ENCODE measurements at regions not wholly inside any gene's neighbourhood (a gene's known extent, or its start where the extent isn't known, plus 50 kb on each side); places are given as distances from the start of the nearest gene placed in this dataset.

DNA sequence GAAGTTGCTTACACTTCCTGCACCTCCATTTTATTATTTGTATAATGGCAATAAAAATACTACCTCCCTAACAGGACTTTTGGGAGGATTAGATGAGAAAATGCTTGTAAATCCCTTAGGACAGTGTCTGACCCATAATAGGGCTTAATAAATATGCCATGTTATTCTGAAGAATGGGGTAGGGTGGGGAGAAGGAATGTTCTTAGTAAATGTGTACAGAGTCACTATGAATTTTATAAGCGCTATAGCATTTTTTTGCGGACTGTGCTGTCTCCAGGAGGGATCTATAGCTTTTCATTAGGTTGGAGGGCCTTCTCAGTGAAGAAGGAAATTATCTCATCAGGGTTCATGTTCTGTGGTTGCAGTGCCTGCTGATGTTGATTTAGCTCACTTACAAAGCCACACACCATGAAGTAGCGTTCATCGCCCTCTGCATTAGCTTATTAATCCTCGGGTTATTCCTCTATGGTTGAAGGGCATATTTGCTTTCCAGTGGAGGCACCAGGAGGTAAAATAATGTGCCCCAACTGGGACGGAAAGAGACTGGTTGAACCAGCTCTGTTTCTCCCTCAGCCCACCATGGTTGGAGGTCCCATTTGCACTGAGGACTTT is 497.1 kb downstream of the ARHGEF28 start:
- Histone ChIP-seq H3K27me3 (ENCODE audit: control insufficient read depth, insufficient read depth, low read length) (no peaks in the 10 kb centered on the region), H3K4me3 (ENCODE audit: low read depth, low read length) (no peak overlapping the region), H3K36me3 (ENCODE audit: control insufficient read depth, insufficient read depth, low read length) (no peaks in the 10 kb centered on the region)
- DNase-seq (ENCODE audit: low read depth): no peak
- TF ChIP-seq, protein P1, sequence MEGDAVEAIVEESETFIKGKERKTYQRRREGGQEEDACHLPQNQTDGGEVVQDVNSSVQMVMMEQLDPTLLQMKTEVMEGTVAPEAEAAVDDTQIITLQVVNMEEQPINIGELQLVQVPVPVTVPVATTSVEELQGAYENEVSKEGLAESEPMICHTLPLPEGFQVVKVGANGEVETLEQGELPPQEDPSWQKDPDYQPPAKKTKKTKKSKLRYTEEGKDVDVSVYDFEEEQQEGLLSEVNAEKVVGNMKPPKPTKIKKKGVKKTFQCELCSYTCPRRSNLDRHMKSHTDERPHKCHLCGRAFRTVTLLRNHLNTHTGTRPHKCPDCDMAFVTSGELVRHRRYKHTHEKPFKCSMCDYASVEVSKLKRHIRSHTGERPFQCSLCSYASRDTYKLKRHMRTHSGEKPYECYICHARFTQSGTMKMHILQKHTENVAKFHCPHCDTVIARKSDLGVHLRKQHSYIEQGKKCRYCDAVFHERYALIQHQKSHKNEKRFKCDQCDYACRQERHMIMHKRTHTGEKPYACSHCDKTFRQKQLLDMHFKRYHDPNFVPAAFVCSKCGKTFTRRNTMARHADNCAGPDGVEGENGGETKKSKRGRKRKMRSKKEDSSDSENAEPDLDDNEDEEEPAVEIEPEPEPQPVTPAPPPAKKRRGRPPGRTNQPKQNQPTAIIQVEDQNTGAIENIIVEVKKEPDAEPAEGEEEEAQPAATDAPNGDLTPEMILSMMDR (IDR thresholded peaks at IDR 0.05; ENCODE audit: insufficient read depth, low read length, poor library complexity, severe bottlenecking): no peak

DNA sequence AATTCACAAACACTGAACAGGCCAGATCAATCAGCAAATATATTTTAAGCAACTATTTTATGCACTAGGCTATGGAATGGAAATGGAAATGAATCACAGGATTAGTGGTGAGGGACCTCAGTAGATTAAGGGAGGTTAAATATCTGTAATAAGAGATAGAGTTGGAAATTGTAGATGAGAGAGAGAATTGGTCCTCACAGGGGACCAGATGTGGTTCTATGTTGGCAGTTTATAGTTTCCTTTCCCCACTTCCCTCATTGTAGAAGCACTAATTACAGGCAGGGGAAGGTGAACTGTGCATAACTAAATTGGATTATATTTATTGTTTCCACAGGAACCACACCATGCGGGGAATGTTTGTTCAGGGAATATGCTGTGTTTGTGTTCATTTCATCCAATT is 496.2 kb downstream of the ARHGEF28 start:
- H3K4me3 ChIP-seq (ENCODE audit: low read depth, low read length): no peak overlapping the region
- H3K36me3 ChIP-seq (ENCODE audit: control insufficient read depth, insufficient read depth, low read length): no peaks in the 10 kb centered on the region
- TF ChIP-seq, protein P1 (IDR thresholded peaks at IDR 0.05; ENCODE audit: insufficient read depth, low read length, poor library complexity, severe bottlenecking): no peak
- DNase-seq (ENCODE audit: low read depth): no peak
- no peaks in the 10 kb centered on the region for H3K27me3 ChIP-seq (ENCODE audit: control insufficient read depth, insufficient read depth, low read length)

DNA sequence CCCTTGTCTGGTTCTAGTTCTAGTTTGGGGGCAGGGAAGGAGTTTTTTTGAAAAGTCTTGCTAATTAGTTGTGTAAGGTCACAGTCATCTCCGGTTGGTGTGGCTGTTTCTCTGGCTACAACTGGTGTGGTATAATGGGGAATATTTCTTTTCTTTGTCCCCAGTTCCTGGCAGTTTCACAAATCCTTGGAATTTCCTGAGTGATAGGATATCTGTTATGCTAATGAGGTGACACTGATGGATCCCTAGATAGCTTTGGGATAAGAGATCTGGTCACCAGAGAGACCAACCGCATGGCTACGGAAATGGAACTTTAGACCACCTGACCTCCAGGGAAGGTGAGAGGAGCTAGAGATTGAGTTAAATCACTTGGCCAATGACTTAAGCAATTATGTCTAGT is 494.6 kb downstream of the ARHGEF28 start:
- Histone ChIP-seq H3K27me3 (ENCODE audit: control insufficient read depth, insufficient read depth, low read length) (no peaks in the 10 kb centered on the region), H3K4me3 (ENCODE audit: low read depth, low read length) (no peak overlapping the region), H3K36me3 (ENCODE audit: control insufficient read depth, insufficient read depth, low read length) (no peaks in the 10 kb centered on the region)
- no peak for DNase-seq (ENCODE audit: low read depth)
- TF ChIP-seq, protein P1 (IDR thresholded peaks at IDR 0.05; ENCODE audit: insufficient read depth, low read length, poor library complexity, severe bottlenecking): no peak

DNA sequence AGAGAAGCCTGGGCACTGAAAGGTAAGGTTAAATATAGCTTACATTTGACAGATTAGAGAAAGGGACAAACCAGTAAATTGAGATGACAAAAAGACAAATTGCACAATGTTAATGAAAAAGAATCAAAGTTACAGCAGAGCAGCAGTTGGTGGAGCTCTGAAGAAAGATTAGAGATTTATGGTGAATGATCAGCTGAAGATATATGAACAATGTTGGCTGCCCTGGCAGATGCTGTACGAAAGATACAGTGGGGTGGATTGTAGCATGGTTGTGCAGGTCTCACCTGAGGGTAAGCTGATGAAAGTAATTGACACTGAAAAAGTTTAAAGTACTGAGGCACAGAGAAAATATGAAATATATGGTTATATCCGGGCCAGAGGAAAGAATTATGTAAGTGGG is 492.1 kb downstream of the ARHGEF28 start:
- TF ChIP-seq, protein P1 (IDR thresholded peaks at IDR 0.05; ENCODE audit: insufficient read depth, low read length, poor library complexity, severe bottlenecking): no peak
- DNase-seq (ENCODE audit: low read depth): no peak
- H3K36me3 ChIP-seq (ENCODE audit: control insufficient read depth, insufficient read depth, low read length): no peaks in the 10 kb centered on the region
- H3K4me3 ChIP-seq (ENCODE audit: low read depth, low read length): no peak overlapping the region
- no peaks in the 10 kb centered on the region for H3K27me3 ChIP-seq (ENCODE audit: control insufficient read depth, insufficient read depth, low read length)

DNA sequence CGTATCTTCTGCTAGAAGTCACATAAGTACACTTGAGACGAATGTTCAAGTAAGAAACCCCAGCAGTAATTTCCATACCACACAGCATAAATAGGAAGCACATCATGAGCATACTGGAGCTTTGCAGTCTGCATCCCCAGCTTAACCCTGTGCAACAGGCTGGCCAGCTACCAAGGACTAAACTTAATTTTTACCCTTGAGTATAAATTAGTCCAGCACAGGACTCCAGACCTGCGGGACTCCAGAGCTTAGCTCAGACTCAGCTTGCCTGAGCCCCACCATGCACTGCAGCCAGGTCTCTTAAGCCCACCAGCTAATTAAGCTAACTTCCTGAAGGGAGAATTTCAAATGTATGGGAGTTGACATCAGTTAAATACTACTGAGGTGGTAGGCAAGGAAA is 491.0 kb downstream of the ARHGEF28 start:
- TF ChIP-seq, protein P1 (IDR thresholded peaks at IDR 0.05; ENCODE audit: insufficient read depth, low read length, poor library complexity, severe bottlenecking): no peak
- Histone ChIP-seq H3K4me3 (ENCODE audit: low read depth, low read length) (no peak overlapping the region), H3K36me3 (ENCODE audit: control insufficient read depth, insufficient read depth, low read length) (no peaks in the 10 kb centered on the region), H3K27me3 (ENCODE audit: control insufficient read depth, insufficient read depth, low read length) (no peaks in the 10 kb centered on the region)
- DNase-seq (ENCODE audit: low read depth): no peak

DNA sequence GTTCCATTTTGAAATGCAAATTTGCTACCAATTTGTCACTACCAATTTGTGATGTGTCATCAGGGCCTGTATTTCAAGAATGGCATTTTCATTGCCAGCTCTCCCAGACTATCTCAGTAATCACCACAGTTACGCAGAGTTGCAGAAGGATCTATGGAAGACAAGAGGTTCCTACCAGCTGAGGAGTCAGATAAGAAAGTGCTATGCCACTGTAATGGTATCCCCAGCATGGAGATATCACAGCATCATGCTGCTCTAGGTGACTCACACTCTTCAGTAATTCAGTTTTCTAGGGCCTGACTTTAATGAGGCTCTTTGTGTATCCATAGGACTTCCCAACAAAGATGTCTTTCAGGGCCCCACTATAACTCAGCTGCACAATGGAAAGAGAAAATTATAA is 490.3 kb downstream of the ARHGEF28 start:
- no peaks in the 10 kb centered on the region for H3K36me3 ChIP-seq (ENCODE audit: control insufficient read depth, insufficient read depth, low read length)
- no peak for DNase-seq (ENCODE audit: low read depth)
- H3K4me3 ChIP-seq (ENCODE audit: low read depth, low read length): no peak overlapping the region
- TF ChIP-seq, protein P1 (IDR thresholded peaks at IDR 0.05; ENCODE audit: insufficient read depth, low read length, poor library complexity, severe bottlenecking): no peak
- H3K27me3 ChIP-seq (ENCODE audit: control insufficient read depth, insufficient read depth, low read length): no peaks in the 10 kb centered on the region
